Stimulated activated CD8-positive, alpha-beta memory T cell treated with anti-CD3 and anti-CD28 coated beads, Interleukin-2, amount 100 ng/mL, for 48 hours (primary cell): ENCODE measurements at regions not wholly inside any gene's neighbourhood (a gene's known extent, or its start where the extent isn't known, plus 50 kb on each side); places are given as distances from the start of the nearest gene placed in this dataset.

Source experiments
- DNase-seq, 2 donors: peaks; one replicate each; pipeline ENCODE4 v3.0.0-alpha.2; 2020; ENCODE audit warnings: low read depth in 2 of 2

DNA sequence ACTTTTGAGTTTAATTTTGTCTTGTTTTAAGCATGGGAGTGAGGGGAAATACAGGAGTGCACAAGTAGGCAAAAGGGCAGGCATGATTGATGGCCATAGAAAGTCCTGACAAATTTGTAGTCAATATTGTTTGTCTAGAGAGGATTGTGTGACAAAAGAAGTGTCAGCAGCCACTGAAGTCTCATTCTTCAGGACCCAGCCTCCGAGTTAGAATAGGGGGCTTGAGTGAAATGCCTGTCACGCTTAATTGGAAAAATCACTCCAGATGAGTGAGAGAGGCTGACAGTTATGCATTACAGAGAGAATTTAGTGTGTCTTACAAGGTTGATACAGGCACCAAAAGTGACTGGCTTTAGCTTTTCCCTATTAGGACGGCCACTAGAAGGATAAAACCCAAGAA, 81.9 kb upstream of the RPS23 start:
- DNase-seq = no peak

DNA sequence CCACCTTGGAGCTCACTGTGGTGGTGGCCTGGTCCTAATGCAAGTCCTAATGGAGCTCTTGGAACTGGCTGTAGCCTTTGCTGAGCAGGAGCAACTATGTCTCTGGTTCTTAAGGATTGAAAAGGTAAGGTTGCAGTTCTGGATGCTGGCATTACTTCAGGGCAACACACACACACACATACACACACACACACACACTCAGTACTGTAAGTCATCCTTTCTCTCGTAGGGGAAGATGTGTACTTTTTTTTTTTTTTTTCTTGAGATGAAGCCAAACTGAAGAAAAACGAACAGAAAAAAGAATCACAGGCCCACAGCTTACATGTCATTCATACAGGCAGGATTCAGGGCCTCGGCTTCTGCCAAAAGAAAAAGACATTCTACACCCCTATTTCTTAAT, 81.1 kb upstream of the RPS23 start:
- DNase-seq = no peak

DNA sequence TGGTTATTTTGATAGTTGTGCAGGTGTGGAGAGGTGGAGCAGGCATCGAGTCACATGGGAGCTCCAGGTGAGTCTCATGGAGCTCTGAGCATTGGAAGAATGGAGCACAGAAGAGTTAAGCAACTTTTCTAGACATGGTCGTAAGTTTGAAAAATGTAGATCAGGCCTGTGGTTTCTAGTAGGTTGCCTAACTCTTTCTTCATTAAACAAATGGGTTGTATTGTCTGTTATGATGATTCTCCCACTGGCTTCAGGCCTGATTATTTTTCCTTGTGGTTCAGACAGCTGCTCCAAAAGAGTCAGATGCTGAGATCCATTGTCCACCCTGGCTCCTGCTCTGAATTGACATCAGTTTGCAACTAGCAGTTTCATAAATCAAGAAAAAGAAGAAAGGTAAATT, 80.3 kb upstream of the RPS23 start:
- DNase-seq = no peak

DNA sequence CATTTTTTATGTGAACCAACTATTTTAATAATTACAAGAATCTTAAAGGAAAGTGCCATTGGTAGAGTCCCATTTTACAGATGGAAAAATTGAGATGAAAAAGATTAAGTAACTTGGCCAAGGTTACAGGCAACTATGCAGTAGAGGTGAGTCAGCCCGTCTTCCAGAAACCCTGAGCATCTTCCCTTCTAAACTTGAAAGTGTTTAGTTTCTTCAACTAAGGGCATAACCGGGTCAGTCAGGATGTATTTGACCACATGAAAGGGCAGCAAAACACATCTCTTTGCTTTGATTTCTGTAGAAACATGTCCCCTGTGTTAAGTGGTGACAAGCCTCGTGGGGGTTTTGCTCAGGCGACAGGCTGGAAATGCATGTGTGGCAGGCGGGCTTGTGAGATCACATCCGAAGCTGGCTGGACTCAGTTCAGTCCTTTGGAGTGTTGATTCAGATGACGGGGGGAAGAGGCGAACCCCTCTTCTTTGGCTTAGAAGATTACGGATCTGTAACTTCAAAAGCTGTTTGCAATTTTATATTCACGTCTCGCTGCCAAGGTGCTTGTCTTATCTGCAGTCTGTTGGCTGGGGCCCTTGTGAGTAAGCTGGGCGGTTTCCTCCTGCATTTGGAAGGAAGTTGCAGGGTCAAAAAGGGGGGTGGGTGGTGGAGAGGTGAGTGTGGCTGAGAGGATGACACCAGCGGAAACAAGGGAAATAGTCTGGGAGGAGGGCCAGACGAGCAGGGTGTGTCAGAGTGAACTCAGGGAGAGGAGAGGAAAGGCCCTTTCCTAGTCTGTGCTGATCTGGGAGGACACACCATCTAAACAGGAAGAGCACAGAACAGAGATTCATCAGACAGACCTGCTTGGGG, 78.9 kb upstream of the RPS23 start:
- DNase-seq = peak; percentile 37 to 57

DNA sequence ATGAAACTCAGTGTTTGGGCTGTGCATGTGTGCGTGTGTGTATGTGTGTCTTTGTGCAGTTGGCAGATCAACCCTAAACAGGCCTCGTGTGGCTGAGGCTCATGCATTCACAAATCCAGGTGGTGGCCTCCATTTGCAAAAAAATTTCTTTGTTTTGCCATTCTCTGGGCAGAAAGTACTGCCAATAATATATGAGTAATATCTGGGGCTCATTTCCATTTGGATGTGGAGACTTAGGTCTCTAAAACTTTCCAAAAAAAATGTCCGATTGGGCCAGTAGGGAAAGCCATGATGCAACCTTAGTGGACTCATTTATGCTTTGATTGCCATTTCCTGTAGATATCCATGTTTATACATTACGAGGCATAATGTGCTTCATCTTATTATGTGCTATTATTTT, 77.9 kb upstream of the RPS23 start:
- DNase-seq = no peak

DNA sequence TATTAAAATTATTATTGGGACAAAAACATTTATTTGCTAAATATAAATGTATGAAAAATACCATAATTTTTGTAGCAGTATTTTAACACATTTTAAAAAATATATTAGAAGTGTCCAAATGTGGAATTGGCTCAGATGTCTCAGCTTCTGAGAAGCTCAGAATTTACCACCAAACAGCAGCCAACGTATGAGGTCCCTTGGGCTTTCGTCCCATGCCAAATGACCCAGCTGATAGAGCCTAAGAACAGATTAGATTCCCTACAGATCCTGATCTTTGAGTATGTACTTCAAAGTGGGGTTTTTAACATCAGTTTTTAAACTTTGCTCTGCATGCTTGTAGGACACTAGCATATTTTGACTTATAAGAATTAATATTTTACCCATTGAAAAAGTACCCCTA, 77.3 kb upstream of the RPS23 start:
- no peak for DNase-seq

DNA sequence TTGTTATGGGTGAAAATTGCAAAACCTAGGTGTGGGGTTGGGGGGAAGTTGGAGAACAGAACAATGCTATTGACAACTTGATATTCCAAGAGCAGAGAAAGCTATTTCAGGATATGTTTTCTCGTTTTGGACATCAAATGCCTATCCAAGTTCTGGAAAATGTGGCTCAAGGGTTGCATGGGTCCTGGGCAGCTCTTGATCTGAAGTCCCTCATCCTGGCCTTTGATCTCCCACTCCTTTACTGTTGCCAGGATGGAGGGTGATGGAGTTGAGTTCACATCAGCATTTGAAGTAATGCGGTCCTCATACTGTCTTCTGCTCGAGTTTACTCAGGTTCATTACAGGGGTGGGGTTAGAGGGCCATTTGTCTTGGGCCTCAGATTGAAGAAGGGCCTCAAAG, 76.9 kb upstream of the RPS23 start:
- no peak for DNase-seq

DNA sequence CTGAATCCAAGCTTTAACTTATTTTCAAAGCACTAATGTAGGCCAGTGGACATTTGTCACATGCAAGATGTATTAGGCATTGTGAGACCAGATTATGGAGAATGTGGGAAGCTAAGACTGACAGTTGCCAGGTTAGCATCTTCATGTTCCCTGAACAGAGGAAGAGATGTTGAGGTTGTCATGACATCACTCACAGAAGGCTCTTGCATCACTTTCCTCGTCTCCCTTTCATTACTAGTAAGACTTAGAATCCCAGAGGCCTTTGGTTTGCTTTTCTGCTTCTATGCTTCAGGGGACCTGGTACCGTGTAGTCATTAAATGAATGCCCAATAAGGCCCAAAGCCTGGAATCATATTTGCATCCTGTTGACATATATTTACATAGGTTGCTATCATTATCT, 76.4 kb upstream of the RPS23 start:
- no peak for DNase-seq

DNA sequence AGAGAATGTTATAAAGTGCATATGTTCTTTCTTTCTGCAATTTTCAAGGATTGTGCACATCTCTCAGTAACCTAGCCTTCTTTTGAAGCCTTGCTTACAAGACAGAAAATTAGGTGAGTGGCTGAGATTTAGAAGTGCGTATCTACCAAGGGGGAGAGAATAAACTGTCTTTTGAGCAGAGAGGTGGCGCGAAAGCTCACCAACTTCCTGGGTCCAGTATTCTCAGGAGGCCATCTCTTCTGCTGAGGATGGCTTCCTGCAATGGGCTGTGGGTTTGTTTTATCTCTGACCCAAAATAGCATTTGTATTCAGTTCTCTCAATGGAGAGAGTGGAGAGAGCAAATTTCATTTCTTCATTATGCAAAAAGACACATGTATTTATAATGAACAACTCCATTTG, 75.4 kb upstream of the RPS23 start:
- no peak for DNase-seq

DNA sequence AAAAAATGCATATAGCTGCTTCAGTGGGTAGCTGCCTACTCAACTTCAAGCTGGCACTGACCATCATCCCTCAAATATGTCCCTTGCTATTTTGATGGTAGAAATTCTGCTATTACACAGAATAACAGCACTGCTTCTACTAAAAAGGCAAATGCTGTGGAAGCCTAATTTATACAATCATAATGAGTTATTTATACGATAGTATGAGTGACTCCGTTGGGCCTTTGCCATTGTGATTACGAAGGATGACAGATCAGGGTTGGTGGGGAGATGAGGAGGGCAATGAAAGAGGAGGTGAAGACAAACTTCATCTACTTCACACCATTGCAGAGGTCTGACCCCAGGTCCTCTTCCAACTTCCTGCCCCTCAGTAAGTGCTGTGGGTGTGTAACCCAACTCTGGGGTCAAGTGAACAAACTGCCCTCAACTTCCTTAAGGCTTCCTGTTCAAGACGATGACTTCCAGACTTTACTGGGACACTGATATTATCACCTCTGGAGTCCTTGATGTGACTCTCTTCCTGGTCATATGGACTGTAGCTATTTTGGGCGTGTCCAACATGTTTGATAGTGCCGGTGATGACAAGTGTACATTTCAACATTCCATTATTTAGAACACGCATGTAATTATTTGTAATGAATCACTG, 74.1 kb upstream of the RPS23 start:
- no peak for DNase-seq

DNA sequence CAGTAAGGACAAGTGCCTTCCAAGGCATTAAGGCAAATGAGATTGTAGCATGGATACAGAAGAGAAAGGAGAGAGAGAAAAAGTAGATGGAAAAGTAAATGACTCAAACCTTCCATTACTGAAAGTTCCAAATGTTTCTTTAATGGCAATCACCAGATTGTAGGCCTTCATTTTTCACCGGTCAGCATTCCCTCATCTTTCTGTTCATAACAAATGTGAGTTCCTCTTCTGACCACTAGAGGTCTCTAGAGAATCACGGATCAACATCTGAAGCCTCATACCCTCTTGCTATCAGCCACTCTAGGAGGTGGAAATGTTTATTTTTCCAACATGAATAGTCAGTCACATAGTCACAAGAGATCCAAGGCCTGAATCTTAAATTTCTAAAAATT, 73.6 kb upstream of the RPS23 start:
- DNase-seq = no peak

DNA sequence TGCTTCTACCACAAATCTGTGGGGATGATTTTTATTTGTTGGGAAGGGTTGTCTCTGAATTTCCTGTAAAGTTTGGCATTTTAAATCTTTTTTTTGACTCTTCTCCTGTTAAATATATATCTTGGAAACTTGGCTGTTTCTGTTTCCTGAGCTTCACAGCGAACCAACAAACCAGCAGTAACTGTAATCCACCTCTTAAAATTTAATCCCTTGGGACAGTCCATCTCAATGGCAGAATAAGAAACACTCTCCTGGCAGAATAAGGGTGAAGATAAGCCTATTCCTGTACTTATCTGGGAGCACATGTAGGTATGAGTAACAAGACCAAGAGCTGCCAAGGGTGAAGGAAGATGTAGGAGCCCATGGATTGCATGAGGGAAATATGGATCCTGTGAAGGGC, 73.1 kb upstream of the RPS23 start:
- no peak for DNase-seq

DNA sequence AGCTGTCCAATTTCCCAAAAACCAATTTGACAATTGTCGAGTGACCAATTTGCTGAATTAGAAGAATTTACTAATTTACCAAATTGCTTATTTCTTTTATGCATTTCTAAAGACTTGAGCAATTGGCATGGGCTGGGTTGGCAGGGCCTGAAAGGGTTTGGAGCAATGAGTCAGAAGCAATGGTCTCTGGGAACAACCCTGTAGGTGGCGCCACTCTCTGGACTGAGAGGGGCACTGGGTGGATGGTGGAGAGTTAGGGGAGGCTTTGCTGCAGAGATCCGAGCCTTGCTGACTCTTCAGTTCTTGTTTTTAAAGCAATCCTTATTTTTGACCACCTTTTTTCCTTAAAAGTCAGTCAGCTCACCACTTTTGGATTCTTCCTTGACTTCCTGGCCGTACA, 71.5 kb upstream of the RPS23 start:
- peak; percentile 25 to 37 for DNase-seq

DNA sequence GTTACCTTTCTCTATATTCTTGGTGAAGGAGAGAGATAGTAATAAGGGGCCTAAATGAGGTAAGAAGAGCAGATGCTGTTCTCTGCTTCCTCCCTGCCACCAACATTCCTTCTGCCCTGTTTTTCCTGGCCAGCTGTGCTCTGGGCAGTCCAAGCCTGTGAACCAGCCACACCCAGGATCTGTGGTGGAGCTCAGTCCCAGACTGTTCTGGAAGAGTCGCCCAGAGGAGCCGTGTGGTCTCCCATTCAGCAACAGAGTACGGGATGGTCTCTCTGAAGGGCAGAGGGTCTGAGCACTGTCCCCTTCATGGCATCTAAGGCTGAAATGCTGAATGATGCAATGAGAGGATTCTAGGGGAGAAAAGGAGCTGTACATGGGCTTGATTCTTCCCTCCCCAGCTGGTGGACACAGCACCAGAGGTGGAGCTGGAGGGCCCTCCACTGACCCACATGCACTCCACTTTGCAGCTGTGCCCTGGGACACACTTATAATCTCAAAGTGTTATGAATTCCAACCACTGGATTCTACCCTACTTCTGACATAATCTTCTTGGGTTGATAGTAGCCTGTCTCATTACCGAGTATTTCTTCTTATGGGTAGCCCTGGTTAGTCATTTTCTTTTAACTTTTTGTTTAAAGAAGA, 70.8 kb upstream of the RPS23 start:
- DNase-seq = no peak

DNA sequence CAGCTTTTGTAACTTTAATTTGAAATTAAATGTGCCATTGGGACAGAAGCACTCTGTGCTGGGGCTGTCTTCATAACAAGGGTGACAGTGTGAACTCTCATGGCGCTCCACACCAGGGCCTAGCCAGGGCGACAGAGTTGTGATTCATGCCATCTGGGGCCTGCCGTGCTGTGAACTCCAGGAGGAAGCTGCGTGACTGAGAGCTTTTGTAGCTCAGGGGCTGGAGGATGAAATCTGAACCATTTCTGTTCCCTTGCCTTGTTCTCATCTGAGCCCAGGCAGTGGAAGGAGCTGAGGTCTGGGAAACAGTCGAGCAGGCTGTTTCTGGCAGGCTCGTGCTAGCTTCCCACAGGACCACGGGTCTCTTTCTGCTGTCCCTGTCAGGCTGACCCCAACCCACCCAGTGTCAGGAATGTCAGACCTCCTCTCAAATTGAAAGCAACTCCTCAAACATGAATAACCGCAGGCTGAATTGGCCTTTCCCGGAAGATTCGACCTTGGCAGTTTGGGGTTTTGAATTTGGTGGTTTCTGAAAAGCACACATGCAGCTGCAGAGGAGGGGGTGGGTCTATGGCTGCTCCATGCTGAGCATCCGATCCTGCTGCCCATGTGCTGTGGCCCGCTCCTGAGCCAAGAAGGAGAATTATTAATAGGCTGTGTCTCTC, 69.2 kb upstream of the RPS23 start:
- DNase-seq = no peak

DNA sequence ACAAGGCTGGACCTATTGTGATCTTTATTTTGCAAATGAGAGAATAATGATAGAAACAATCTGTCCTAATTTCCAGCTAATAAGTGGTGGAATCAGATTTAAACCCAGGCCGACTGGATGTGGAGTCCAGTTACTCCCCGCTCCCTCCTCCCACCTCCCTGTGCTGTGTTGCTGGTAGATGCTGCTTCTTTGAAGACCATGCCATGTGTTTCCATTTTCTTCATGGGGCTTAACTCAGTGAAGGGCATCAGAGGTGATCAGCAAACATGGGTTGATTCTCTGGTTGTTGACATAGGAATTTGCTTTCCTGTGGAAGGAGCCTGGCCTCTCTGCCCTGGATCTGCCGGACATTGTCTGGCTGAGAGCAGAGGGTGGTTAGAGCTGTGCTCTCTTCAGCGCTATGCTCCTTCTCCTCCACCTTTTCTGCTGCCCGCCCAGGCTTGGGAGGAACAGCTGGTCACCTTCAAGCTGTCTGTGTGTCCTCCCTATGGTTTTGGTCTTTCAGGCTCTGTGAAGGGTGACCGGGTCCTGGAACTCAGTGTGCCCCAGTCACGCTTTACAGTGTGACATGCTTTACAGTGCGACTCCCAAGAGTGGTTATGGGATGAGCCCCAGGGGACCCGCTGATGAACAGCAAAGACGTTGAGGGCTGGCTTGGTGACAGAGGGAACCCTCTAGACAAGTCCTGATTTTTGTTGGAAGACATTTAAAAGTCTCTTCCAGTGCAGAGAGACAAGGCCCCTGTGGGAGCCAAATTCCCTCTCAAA, 68.4 kb upstream of the RPS23 start:
- DNase-seq = no peak

DNA sequence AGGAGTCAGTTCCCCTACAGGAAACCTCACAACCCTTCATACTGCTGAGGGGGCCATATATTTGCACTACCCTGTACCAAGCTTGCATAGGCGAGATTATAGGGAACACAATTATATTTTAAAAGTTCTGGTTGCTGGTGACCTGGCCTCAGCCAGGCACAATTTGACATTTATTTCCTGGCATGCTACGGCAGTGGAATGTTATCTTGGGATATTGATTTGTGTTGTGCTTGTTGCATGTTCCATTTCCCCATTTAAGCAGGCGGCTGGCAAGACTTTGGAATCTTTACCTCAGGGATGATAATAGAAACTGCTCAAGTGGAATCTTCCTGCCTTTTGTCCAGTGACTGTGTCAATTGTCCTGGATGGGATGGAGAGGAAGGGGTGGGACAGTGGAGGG, 67.0 kb upstream of the RPS23 start:
- DNase-seq = no peak

DNA sequence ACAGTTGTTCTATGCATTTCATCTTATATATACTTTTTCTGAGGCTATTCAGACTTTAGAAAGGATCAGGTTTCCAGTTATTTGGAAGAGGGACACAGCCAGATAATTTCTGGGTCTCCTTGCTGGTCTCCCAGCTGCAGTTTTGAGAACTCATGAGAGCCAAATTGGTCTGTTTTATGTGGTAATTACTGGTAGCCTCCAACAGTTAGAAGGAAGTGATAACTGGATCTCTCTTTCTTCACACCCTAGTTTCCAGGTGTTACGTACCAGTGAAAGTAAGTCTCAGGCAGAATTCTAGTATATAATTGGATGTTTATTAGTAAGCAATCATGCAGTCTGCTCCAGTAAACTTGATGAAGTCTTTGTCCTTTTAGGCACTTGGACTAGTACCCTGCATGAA, 63.2 kb upstream of the RPS23 start:
- DNase-seq = no peak

DNA sequence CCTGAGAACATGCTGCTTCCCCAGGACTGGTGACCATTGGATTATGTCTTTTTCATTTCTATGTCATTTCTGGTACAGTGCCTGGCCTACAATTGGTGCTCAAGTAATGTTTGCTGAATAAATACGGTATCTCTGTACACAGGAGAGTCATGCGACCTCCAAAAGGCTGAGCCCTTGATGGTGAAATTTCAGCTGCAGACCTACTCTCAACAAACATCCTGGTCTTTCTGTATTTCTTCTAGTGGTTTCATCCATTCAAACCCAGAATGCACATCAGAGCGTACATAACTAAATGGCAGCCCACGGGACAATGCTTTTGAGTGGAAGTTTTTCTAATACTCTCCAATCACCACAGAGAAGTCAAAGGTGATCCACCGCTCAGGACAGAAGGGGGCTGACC, 62.6 kb upstream of the RPS23 start:
- no peak for DNase-seq

DNA sequence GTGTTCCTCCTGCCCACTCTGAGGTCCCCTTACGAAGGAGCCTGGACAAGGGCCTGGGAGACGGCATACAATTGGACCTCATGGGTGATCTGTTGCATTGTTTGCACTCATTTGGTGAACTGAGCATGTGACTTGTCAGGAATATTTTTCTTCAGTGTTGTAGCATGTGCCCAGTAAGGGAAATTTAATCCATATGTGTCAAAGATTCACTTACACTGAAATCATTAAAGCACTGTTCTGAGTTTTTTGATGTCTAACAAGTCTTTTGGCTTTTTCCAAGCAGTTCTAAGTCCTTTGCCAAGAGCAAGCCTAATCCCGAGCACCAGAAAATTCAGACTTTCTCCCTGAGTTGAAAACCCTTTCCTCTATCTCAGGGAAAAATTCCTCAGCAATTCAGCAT, 61.6 kb upstream of the RPS23 start:
- DNase-seq = no peak

DNA sequence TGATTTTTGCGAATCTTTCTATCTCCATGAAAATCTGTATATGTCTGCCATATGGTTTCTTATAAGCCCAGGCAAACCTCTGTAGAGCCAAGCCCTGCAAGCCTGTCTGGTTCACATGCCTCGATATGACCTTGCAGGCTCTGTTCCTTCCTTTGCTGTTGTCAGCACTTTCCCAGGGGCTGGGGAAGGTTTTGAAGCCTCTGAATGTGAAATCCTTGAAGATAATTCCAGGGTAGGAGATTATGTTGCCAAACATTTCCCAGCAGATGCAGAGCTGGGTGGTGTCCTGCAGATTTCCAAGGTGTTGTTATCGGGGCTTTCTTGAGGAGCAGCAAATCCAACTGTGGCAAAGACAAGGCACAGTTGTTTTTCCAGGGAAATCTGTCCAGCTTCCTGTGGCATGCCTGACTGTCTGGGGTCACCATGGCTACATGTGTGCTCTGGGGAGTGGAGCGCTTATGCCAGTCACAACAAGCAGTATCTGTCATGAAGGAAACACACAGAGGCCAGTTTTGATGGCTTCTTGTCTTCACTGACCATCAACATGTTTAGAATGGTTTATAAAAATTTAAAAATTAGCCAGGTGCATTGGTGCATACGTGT, 60.7 kb upstream of the RPS23 start:
- no peak for DNase-seq
